22Rv1 (cell line): ENCODE measurements at regions not wholly inside any gene's neighbourhood (a gene's known extent, or its start where the extent isn't known, plus 50 kb on each side); places are given as distances from the start of the nearest gene placed in this dataset.

Experiments used
- ZFX ChIP-seq: fragments of 450-650 bp; IDR thresholded peaks from 2 replicates; pipeline ENCODE4 v1.6.1; 2017; ENCODE audit warnings: antibody characterized with exemption, borderline replicate concordance
- TF ChIP-seq, protein P1 (sequence below): fragments of 450-650 bp; IDR thresholded peaks from 2 replicates; pipeline ENCODE4 v1.5.1; 2017; ENCODE audit warnings: mild to moderate bottlenecking

GRCh38 chr13:38452656-38453055 lies 103.0 kb downstream of the UFM1 start:
- TF ChIP-seq, protein P1, sequence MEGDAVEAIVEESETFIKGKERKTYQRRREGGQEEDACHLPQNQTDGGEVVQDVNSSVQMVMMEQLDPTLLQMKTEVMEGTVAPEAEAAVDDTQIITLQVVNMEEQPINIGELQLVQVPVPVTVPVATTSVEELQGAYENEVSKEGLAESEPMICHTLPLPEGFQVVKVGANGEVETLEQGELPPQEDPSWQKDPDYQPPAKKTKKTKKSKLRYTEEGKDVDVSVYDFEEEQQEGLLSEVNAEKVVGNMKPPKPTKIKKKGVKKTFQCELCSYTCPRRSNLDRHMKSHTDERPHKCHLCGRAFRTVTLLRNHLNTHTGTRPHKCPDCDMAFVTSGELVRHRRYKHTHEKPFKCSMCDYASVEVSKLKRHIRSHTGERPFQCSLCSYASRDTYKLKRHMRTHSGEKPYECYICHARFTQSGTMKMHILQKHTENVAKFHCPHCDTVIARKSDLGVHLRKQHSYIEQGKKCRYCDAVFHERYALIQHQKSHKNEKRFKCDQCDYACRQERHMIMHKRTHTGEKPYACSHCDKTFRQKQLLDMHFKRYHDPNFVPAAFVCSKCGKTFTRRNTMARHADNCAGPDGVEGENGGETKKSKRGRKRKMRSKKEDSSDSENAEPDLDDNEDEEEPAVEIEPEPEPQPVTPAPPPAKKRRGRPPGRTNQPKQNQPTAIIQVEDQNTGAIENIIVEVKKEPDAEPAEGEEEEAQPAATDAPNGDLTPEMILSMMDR: no peak
- TF ChIP-seq ZFX: no peak
